NK-92 treated with Interleukin-12 subunit alpha and Interleukin-12 subunit beta, amount 100 ng/mL, for 24 hours (cell line): ENCODE measurements at regions not wholly inside any gene's neighbourhood (a gene's known extent, or its start where the extent isn't known, plus 50 kb on each side); places are given as distances from the start of the nearest gene placed in this dataset.

ENCODE experiments used
- DNase-seq: peaks from one replicate; lab custom pipeline; 2025; lab: John Stamatoyannopoulos, UW

DNA sequence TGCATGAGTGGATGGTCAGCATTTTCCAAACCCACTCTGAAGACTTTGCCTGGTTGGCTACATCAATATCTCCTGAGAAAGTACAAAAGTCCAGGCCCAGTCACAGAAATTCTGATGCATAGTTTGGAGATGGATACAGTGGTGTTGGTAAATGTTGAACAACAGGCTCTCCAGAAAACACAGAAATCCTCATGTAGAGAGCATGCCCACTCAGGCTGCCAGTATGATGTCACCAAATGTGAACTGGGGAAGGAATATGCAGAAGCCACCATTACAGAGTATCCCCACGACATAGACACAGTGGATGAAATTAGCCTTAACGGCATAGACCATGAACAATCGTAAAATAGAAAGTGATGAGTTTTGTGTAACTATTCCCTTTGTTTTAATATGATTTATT lies 97.1 kb upstream of the NXT1 start:
- no peak for DNase-seq

DNA sequence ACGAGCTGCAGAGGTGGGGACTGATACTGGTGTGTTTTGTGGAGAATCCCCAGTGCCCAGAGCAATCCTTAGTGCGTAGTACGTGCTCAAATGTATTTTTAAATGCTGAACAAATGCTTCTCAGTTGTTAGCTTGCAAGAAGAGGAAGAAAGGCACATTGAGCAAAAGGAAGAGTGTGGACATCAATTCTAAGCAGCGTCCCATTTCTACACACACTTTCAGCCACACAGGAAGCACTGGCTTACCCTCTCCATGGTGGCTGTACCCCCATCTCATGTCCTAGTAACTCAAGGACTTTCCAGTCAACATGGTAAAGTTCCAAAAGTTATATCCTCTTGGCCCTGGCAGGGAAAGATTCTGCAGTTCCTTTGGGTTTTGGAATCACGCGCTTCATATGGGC lies 98.8 kb upstream of the NXT1 start:
- no peak for DNase-seq

DNA sequence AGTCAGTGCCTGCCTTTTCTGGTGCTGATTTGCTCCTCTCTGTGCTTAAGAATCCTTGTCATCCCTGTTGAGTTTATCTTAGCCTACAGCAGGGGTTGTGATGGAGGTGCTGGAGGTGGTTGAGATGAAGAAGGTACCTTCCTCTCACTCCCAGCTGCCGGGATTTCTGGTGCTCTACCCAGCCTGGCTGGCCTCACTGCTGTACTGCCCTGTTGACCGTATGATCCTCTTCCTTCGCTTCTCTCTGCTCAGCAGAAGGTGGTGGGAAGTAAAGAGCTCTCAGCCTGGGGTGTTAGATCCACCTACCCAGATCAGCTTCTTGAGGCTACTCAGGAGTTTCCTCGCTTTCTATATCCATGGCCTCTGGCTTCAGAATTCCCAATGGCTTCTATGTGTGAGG lies 101.0 kb upstream of the NXT1 start:
- DNase-seq, result no peak

DNA sequence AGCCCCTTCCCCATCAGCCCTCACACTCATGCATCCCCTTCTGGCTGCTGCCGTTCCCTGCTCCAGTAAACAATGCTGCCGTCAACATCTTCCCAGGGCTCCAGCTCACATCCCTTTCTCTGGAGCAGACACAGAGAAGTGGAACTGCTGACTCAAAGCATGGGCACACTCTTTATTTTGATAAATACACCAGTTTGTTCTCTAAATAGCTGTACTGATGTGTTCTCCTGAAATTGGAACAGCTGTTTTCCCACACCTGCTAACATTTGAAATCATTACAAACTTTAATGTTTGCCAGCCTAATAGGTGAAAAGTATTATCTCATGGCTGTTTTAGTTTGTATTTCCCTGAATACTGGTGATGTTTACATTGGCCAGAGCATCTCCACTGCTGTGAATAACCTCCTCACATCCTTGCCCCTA lies 102.1 kb upstream of the NXT1 start:
- DNase-seq, result no peak

DNA sequence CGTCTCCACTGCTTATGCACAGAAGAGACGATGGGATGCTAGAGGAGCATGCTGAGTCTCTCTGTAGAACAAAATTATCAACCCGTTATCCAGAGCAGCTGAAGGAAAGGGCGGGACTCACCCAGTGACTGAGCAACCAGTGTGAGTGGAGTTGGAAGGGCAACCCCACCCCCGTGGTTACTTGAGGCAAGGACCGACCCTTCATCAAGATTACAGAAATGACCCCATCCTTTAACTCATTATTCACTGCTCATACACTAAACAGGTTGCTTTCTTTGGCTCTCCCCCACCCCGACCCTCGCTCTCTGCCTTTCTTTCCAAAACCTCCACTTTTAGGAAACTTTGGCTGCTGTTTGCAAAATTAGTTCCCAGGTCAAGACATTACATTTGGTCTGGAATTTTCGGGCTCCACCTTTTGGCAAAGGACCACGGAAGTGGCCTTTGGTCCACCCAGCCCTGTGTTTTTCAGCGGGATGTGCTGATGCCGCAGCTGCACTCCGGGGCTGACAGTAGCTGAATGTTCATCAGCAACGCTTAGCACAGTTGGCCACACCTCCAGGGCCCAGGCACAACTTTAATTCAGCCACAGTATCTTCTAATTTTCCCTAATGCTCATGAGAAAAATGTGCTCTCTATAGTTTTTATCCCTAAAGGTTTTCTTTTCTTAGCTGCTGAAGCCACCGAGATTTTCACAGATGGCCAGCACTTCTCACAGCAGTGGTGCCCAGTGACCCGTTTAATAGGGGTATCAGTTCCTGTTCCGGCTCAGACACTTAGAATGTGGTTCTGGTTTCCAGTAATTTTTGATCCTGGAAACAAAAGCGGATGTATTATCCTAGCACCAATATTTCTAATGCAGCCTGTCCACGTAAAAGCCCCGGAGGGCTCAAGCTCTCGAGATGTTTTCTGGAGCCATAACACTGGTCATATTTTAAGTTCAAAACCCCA lies 103.6 kb upstream of the NXT1 start:
- DNase-seq, result no peak

DNA sequence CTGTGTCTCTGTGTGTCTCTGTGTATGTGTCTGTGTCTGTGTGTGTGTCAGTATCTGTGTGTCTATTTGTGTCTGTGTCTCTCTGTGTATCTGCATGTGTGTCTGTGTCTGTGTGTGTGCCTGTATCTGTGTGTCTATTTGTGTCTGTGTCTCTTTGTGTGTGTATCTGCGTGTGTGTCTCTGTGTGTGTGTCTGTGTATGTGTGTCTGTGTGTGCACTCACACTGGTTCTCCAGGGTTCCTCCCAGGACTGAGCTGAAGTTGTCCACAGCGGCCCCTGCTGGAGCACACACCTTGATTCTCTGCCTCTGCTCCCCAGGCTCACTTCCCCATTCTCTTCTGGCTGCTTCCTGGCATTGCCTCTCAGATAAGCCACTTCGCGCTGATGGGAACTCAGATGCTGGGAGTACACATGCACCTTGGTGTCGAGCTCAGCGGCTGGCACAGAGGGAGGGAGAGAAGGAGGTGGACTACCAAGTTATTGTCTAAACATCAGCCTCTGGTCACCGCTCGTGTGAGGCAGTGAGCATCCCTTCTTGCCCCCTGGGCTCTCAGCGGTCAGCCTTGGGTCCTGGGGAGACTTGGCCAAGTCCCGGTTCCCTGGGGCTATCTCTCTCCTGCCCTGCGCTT lies 104.9 kb upstream of the NXT1 start:
- DNase-seq, result peak; percentile 28

DNA sequence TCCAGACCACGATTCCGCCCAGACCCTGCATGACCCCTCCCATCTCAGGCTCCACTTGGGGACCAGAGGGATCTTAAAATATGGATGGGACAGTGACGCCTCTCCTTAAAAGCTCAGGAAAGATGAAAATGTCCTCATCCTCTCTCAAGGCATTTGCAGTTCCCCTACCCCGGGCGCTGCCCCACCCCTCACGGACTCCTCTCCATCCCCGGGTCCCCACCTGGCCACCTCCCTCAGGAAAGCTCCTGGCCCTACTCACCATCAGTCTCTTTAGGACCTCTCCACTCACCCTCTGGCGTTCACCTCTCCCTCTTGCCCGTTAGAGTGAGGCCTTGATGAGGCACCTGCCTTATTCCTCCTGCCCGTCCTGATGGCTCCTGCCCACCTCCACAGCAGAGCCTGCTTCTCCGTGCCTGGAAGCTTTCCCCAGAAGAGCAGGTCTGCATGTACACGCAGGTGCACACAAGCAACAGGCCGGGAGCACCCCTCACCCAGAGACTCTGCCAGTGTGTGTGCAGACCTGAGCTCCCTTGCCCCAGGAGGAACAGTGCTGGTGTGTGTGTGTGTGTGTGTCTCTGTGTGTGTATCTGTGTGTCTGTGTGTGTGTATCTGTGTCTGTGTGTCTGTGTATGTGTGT lies 105.6 kb upstream of the NXT1 start:
- DNase-seq, result no peak

DNA sequence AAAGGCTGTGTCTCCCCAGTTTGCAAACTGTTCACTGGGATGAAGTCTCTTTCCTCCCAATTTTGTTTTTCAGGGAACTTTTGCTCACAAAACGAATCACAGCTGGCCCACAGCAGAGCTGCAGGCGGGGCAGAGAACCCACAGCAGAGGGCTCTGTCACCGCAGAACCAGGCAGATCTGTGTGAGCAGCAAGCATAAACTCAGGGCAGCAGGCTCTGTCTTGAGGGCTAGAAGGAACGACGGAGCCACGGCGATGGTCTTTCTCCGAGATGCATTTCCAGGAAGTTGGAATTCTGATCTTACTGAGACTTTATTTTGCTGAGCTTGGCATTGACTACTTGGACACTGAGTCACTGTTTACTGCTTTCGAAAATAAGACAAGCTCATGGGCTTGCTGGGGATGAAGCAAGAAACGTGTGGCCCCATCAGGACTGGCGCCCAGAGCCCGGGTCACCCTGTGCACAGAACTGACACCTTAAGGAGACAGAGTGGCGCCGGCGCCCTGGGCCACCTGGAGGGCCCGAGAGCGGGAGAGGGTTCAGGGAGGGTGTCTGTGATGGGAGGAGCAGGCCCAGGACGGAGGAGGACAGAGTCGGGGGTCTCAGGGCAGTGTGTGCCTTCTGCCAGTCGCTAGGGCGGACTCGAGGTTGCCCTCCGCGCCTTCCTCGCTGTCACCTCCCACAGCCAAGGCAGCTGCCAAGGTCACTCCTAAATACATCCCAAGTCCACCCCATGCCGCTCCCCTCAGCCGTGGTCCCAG lies 106.3 kb upstream of the NXT1 start:
- DNase-seq, result no peak

DNA sequence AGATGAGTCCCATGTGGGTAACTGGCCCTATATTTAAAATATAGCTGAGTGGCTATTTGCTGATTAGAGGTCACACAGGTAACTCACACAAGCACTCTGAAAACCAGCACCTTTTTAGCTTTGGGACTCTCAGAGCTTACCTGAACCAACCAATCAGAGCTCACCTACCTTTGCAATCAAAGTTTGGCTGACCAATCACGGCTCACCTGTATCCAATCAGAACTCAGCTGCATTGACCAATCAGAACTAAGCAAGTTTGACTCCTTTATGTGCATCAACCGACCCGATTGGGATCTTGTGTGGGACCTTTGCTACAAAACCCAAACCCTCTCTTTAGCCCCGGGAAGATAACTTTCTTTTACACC lies 106.8 kb upstream of the NXT1 start:
- DNase-seq, result no peak

DNA sequence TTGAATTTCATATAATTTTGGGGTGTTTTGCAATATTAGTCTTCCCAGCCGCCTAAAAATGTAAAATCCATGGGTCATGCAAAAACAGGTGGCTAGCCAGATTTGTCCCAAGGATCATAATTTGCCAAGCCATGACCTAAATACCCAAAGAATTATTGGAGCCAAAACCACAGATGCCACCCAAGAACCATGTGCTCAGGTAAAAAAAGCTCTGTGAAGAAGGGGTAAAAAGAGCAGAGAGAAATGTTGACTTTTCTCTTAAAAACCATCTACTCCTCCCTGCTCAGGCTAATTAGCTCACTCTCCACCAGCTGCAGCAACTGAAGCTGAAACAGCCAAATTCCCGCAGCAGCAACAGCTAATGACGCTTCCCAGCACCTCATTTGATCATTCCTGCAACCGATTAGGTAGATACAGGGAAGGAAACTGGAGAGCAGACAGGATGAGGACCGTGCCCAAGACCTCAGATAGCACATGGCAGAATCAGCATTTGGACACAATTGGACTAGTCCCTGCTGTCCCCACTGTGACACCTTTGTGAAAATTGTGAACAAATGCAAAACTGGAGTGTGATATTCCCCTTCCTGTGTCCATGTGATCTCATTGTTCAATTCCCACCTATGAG lies 107.9 kb upstream of the NXT1 start:
- no peak for DNase-seq

DNA sequence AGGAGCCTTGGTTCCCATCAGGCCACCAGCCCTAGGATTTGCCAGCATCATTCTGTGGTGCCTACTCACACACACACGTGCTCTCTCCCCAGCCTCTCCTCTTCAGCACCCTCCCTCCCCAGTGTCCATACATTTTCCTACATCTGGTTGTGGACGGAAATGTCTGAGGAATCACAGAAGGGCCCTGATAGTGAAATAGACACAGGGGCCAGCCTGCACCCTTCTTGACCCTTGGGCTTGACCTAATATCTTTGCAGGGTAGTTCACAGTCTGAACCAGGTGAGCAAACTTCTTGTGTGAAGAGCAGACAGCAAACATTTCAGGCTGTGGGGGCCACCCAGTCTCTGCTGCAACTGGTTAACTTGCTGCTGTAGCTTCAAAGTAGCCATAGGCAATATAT lies 108.5 kb upstream of the NXT1 start:
- DNase-seq, result no peak

DNA sequence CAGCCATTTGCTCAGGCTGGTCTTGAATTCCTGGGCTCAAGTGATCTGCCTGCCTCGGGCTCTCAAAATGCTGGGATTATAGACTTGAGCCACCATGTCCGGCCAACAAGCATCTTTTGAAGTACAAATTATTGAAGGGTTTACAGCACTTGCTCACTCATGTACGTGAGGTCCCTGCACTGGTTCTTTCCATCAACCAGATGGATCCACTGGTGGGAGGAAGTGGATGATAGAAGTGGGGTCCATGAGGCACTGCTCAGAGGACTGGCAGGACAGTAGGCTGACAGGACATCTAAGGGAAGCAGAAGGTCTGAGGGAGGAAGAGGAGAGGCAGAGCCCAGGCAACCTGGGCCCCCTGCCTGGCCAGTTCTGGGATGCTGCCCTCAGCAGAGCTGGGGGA lies 109.2 kb upstream of the NXT1 start:
- no peak for DNase-seq

DNA sequence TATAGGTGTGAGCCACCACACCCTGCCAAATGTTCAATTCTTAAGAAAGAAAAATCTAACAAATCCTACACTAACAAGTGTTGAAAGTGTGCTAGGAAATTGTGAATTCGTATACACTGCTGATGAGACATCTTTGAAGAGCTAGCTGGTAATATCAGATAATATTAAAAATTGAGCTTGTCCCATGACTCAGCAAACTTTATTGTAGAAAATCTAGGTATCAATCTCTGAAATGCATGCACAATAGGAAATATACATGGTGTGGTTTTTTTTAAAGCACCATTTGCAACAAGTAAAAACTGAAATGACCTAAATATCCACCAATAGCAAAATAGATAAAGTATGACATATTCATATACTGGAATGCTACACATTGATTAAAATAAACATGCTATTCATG lies 110.1 kb upstream of the NXT1 start:
- DNase-seq, result no peak

DNA sequence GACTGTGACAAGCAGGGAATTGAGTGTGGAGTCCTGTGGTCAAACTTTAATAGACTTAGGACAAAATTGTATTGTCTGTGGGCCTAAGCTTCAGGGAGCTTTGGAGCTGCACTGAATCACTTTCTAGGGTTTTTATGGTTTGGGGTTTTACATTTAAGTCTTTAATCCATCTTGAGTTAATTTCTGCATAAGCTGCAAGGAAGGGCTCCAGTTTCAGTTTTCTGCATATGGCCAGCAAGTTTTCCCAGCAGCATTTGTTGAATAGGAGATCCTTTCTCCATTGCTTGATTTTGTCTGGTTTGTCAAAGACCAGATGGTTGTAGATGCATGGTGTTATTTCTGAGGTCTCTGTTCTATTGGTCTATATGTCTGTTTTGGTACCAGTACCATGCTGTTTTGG lies 113.4 kb upstream of the NXT1 start:
- DNase-seq, result no peak

DNA sequence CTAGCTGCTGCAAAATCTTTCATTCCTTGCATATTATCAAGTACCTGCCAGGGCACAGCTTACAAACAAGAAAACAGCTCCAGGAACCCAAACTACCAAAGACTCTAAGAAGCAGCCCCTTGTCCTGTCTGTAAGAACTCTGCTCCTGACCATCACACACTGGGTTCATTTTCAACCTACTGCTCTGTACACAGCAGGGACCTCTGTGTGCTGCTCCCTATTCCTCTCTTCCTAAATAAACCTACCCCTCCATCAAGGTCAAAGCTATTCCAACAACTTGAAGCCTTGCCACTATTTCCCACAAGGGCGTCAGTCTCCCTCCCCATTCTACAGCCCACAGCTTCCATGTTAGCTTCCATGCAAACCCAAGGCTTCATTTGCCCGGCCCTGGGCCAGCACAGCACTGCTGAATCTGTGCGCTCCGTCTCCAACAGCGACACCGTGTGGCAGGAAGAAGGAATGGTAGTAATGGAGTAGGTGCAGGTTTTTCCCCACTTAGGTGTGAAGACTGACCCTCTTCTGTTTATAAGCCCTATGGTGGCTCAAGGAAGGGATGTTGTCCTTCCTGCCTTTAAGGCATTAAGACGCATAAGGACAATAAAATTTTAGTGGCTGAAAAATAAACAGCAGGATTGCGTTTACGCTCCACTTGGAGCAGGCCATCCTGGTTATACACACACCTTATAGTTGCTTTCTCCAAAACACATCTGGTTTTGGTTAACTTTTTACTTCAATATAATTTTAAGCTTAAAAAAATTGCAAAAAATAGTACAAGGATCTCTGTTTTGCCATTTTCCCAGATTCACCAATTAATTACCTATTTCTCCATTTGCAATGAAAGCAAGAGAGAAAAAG lies 115.2 kb upstream of the NXT1 start:
- DNase-seq, result peak; percentile 47

DNA sequence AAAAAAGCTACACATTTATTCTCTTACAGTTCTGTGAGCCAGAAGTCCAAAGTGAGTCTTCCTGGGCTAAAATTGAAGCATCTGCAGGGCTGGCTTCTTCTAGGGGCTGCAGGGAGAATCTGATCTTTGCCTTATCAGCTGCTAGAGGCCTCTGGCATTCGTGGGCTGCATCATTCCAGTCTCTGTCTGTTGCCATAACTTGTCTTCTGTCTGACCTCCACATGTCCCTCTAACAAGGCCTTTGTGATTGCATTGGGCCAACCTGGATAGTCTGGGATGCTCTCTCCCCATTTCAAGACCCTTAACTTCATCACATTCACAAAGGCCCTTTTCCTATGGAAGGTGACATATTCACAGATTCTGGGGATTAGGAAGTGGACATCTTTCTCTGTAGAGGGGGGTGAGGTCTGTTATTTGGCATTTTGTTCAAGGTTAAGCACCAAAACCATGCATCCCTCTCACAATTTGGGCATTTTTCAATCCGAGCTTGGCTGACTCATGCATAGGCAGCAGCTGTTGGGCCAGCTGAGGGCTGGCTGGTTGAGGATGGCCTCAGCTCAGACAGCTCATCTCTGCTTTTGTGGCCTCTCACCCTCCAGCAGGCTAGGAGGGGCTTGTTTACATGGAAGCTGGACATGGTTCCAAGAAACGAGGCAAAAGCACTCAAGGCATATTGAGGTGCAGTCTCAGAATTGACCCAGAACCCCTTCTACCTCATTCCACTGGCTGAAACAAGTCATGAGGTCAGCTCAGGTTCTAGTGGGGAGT lies 116.1 kb upstream of the NXT1 start:
- DNase-seq, result no peak

DNA sequence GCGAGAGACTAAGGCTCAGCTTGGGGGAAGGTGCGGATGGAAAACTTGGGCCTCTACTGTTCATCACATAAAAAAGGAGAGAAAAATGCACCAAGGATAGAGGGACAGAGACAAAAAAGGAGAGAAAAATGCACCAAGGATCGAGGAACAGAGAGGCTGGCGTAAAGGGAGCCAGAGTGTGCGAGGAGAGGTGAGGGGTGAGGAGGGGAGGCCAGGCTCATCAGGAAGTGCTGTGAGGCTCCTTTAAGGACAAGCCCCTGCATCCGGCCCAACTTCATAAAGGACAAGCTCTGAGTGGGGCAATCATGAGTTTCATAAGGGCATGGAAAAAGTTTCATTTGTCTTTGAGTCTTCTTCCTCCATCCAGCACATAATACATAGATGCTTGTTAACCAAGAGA lies 117.2 kb upstream of the NXT1 start:
- no peak for DNase-seq

DNA sequence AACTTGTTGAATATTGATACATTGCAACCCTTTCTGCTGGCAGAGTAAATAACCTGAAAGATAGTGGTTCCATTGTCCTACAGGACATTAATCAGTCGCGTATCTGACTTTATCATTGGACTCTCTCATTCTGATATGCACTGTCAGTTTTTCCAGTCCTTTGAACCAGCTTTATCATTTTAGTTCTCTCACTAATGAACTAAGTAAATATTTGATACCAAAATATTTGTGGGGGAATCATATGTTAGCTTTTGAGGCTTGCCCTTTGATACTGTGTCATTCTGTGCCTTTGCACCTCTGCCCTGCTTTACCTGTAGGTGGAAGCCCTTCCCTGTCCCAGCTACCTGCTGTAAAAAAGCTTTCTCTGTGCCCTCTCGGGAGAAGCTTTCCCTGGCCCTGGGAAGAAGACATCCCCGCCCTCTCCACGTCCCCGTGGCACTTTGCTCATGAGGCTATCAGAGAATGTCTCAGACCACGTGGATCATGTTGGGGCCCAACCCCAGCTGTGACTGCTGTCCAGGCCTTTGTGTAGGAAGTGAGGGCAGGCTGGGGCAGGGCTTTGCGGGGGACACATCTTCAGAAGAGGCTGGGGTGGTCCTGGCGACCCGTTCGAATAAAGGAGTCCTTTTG lies 117.8 kb upstream of the NXT1 start:
- no peak for DNase-seq

DNA sequence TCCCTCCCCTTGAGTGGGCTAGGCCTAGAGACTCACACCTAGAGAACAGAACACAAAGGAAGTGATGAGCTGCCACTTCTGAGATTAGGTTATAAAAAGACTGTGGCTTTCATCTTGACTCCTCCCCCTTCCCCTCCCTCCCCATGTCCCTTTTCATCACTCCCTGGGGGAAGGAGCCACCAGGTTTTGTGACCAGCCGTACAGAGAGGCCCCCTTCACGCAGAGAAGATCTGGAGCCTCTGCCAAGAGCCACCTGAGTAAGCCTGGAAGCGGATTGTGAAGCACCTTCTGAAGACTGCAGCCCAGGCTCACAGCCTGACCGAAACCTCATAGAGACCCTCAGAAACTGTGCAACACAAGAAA lies 118.4 kb upstream of the NXT1 start:
- DNase-seq, result peak; percentile 42
